ENCODE measurements at regions not wholly inside any gene's neighbourhood (a gene's known extent, or its start where the extent isn't known, plus 50 kb on each side); places are given as distances from the start of the nearest gene placed in this dataset.

GRCh38 chr13:102968572-102969228 is 97.5 kb downstream of the SLC10A2 start:
- TF ChIP-seq EZH2phosphoT487 (IDR thresholded peaks at IDR 0.05; ENCODE audit: low read depth, severe bottlenecking, unreplicated experiment), result no peak
- TF ChIP-seq EZH2 (IDR thresholded peaks at IDR 0.05; ENCODE audit: borderline replicate concordance), result no peak
- TF ChIP-seq CTCF (IDR thresholded peaks at IDR 0.05; ENCODE audit: poor library complexity), result no peak
- Histone ChIP-seq H3K4me1 (ENCODE audit: insufficient read depth) (no peaks in the 10 kb centered on the region), H4K20me1 (ENCODE audit: insufficient read depth, poor library complexity, severe bottlenecking) (no peaks in the 10 kb centered on the region), H3K4me2 (peak overlapping the region; percentile 23), H3K4me3 (no peak overlapping the region), H3K36me3 (replicated peaks; ENCODE audit: insufficient read depth, low read depth) (no peaks in the 10 kb centered on the region), H3K27me3 (no peaks in the 10 kb centered on the region), H2AFZ (no peak overlapping the region), H3K27ac (peak overlapping the region; percentile 70), H3K9me3 (ENCODE audit: low read depth) (no peaks in the 10 kb centered on the region), H3K9me2 (replicated peaks; ENCODE audit: insufficient read depth) (no peaks in the 10 kb centered on the region), H3K79me2 (no peaks in the 10 kb centered on the region)
- peak; percentile 62 for DNase-seq (ENCODE audit: low spot score)
- 71% methylated on average over 11 of the region's 11 CpGs for WGBS (ENCODE audit: low lambda C conversion rate, missing lambda C conversion rate)

- H3K4me3 ChIP-seq, result no peak overlapping the region
- H3K27ac ChIP-seq, result no peak overlapping the region
- no peaks in the 10 kb centered on the region for H3K27me3 ChIP-seq
- TF ChIP-seq EZH2phosphoT487 (IDR thresholded peaks at IDR 0.05; ENCODE audit: low read depth, severe bottlenecking, unreplicated experiment) (no peak), EZH2 (IDR thresholded peaks at IDR 0.05; ENCODE audit: borderline replicate concordance) (no peak), CTCF (IDR thresholded peaks at IDR 0.05; ENCODE audit: poor library complexity) (no peak)
- no peaks in the 10 kb centered on the region for H3K9me3 ChIP-seq (ENCODE audit: low read depth)
- no peak overlapping the region for H3K4me2 ChIP-seq
- no peak overlapping the region for H2AFZ ChIP-seq
- no peaks in the 10 kb centered on the region for H3K36me3 ChIP-seq (replicated peaks; ENCODE audit: insufficient read depth, low read depth)
- no peaks in the 10 kb centered on the region for H4K20me1 ChIP-seq (ENCODE audit: insufficient read depth, poor library complexity, severe bottlenecking)
- H3K9me2 ChIP-seq (replicated peaks; ENCODE audit: insufficient read depth), result no peaks in the 10 kb centered on the region
- 75% methylated on average over 2 of the region's 2 CpGs for WGBS (ENCODE audit: low lambda C conversion rate, missing lambda C conversion rate)
- H3K79me2 ChIP-seq, result no peaks in the 10 kb centered on the region
- no peaks in the 10 kb centered on the region for H3K4me1 ChIP-seq (ENCODE audit: insufficient read depth)
- DNase-seq (ENCODE audit: low spot score), result no peak
Observed at GRCh38 chr13:102965802-102966201, 100.4 kb downstream of the SLC10A2 start.

DNA sequence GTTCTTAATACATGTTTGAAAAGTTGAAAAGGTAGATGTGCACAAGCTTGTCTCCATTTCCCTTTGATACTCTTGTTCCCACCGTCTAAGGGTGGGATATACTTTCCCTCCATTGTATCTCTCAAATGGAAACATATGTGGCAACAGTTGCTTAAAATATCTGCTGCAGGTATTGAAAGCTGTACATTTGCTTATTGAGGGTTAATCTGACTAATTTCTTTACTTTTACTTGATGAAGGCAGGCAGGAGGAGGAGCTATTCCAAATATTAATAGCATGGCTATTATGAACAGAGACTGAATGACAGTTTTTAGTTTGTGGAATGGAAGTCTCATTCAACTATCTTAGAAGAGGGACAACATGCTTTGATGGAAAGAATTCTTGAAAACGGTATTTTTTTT is 103.8 kb downstream of the SLC10A2 start:
- H4K20me1 ChIP-seq (ENCODE audit: insufficient read depth, poor library complexity, severe bottlenecking), result no peaks in the 10 kb centered on the region
- H3K27ac ChIP-seq, result no peak overlapping the region
- H3K36me3 ChIP-seq (replicated peaks; ENCODE audit: insufficient read depth, low read depth), result no peaks in the 10 kb centered on the region
- TF ChIP-seq EZH2 (IDR thresholded peaks at IDR 0.05; ENCODE audit: borderline replicate concordance) (no peak), EZH2phosphoT487 (IDR thresholded peaks at IDR 0.05; ENCODE audit: low read depth, severe bottlenecking, unreplicated experiment) (no peak), CTCF (IDR thresholded peaks at IDR 0.05; ENCODE audit: poor library complexity) (no peak)
- H3K79me2 ChIP-seq, result no peaks in the 10 kb centered on the region
- WGBS (ENCODE audit: low lambda C conversion rate, missing lambda C conversion rate), result 74% methylated on average over 2 of the region's 2 CpGs
- H3K9me2 ChIP-seq (replicated peaks; ENCODE audit: insufficient read depth), result no peaks in the 10 kb centered on the region
- no peak overlapping the region for H3K4me2 ChIP-seq
- H3K4me1 ChIP-seq (ENCODE audit: insufficient read depth), result no peaks in the 10 kb centered on the region
- no peak for DNase-seq (ENCODE audit: low spot score)
- H3K9me3 ChIP-seq (ENCODE audit: low read depth), result no peaks in the 10 kb centered on the region
- H2AFZ ChIP-seq, result no peak overlapping the region
- H3K4me3 ChIP-seq, result no peak overlapping the region
- no peaks in the 10 kb centered on the region for H3K27me3 ChIP-seq

Measured in hepatocyte (in vitro differentiated cells).